PC-3 (cell line): ENCODE measurements at regions not wholly inside any gene's neighbourhood (a gene's known extent, or its start where the extent isn't known, plus 50 kb on each side); places are given as distances from the start of the nearest gene placed in this dataset.
"Not testable (repeated sequence)": the region's sequence is repeated elsewhere in the genome, so short reads cannot be mapped to it uniquely, and the experiment has no call there.

ENCODE experiments used
- EZH2 ChIP-seq: fragments of 300-600 bp; sonication (generic); IDR thresholded peaks from one replicate; pipeline ENCODE4 v1.6.1; 2017; ENCODE audit warnings: antibody characterized with exemption, mild to moderate bottlenecking, low read length; ENCODE audit not compliant: unreplicated experiment
- EZH2phosphoT487 ChIP-seq: fragments of 300-600 bp; sonication (generic); IDR thresholded peaks from 2 replicates; pipeline ENCODE4 v1.6.1; 2018; ENCODE audit warnings: mild to moderate bottlenecking, antibody characterized with exemption, low read length, borderline replicate concordance
- TF ChIP-seq, protein P1 (sequence below): fragments of 300-600 bp; sonication (generic); conservative IDR thresholded peaks from 2 replicates; pipeline ENCODE4 v1.5.1; 2017; ENCODE audit warnings: antibody characterized with exemption, low read depth, mild to moderate bottlenecking, low read length

DNA sequence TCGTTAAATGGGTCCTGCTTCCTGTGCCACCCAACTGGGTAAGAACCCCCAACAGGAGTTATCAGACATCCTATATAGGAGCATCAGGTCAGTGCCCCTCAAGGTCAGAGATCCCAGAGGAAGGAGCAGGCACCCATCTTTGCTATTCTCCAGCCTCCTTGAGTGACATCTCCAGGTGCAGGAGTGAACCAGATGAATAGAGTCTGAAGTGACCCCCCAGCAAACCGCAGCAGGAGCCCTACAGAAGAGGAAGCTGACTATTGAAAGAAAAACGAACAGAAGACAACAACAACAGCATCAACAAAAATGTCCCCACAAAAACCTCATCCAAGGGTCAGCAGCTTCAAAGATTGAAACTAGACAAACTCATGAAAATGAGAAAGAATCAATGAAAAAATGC lies 72.0 kb downstream of the RAD51AP2 start:
- TF ChIP-seq, protein P1, sequence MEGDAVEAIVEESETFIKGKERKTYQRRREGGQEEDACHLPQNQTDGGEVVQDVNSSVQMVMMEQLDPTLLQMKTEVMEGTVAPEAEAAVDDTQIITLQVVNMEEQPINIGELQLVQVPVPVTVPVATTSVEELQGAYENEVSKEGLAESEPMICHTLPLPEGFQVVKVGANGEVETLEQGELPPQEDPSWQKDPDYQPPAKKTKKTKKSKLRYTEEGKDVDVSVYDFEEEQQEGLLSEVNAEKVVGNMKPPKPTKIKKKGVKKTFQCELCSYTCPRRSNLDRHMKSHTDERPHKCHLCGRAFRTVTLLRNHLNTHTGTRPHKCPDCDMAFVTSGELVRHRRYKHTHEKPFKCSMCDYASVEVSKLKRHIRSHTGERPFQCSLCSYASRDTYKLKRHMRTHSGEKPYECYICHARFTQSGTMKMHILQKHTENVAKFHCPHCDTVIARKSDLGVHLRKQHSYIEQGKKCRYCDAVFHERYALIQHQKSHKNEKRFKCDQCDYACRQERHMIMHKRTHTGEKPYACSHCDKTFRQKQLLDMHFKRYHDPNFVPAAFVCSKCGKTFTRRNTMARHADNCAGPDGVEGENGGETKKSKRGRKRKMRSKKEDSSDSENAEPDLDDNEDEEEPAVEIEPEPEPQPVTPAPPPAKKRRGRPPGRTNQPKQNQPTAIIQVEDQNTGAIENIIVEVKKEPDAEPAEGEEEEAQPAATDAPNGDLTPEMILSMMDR, result not testable (repeated sequence)
- not testable (repeated sequence) for TF ChIP-seq EZH2phosphoT487, EZH2
